HUES6 (cell line): ENCODE measurements at regions not wholly inside any gene's neighbourhood (a gene's known extent, or its start where the extent isn't known, plus 50 kb on each side); places are given as distances from the start of the nearest gene placed in this dataset.
"Not testable (repeated sequence)": the region's sequence is repeated elsewhere in the genome, so short reads cannot be mapped to it uniquely, and the experiment has no call there.

Experiments used
- H3K27ac ChIP-seq: 2 replicates; pipeline ENCODE4 v1.7.0; 2013; ENCODE audit warnings: low read depth, mild to moderate bottlenecking, low read length, inconsistent platforms
- H3K27me3 ChIP-seq: 2 replicates; pipeline ENCODE4 v1.6.1; 2013; ENCODE audit warnings: low read length; ENCODE audit not compliant: control insufficient read depth, insufficient read depth
- H3K36me3 ChIP-seq: 2 replicates; pipeline ENCODE4 v1.6.1; 2013; ENCODE audit warnings: low read length; ENCODE audit not compliant: control insufficient read depth, insufficient read depth
- H3K4me1 ChIP-seq: 2 replicates; pipeline ENCODE4 v1.6.1; 2013; ENCODE audit warnings: low read length; ENCODE audit not compliant: control insufficient read depth, insufficient read depth
- H3K4me3 ChIP-seq: 2 replicates; pipeline ENCODE4 v1.5.1; 2013; ENCODE audit warnings: low read depth, low read length
- H3K9ac ChIP-seq: one replicate; pipeline ENCODE4 v1.6.1; 2013; ENCODE audit warnings: mild to moderate bottlenecking, low read length
- H3K9me3 ChIP-seq: 2 replicates; pipeline ENCODE4 v1.6.1; 2013; ENCODE audit warnings: low read depth, low read length; ENCODE audit not compliant: control insufficient read depth, insufficient read depth

GRCh38 chr13:97774391-97775100, 178.9 kb upstream of the IPO5 start:
- H3K4me3 ChIP-seq, H3K27ac ChIP-seq, H3K27me3 ChIP-seq, H3K4me1 ChIP-seq, H3K36me3 ChIP-seq, H3K9ac ChIP-seq, H3K9me3 ChIP-seq: not testable (repeated sequence)

- Histone ChIP-seq H3K27me3 (no peaks in the 10 kb centered on the region), H3K4me3 (no peak overlapping the region), H3K36me3 (no peaks in the 10 kb centered on the region), H3K27ac (no peak overlapping the region), H3K9ac (no peak overlapping the region), H3K9me3 (0 out of 2 replicates have a peak, but pooled peaks cover 6% of the 10 kb centered on the region), H3K4me1 (no peaks in the 10 kb centered on the region)
Observed at GRCh38 chr13:97780486-97780885, 173.0 kb upstream of the IPO5 start.

GRCh38 chr13:97781891-97782305, 171.6 kb upstream of the IPO5 start:
- Histone ChIP-seq H3K9me3 (0 out of 2 replicates have a peak, but pooled peaks cover 2% of the 10 kb centered on the region), H3K9ac (no peak overlapping the region), H3K36me3 (no peaks in the 10 kb centered on the region), H3K4me3 (no peak overlapping the region), H3K27me3 (no peaks in the 10 kb centered on the region), H3K27ac (no peak overlapping the region), H3K4me1 (no peaks in the 10 kb centered on the region)

- H3K4me3 ChIP-seq = no peak overlapping the region
- no peaks in the 10 kb centered on the region for H3K36me3 ChIP-seq
- no peaks in the 10 kb centered on the region for H3K4me1 ChIP-seq
- H3K27me3 ChIP-seq = no peaks in the 10 kb centered on the region
- peaks cover 14% of the 10 kb centered on the region for H3K9me3 ChIP-seq
- no peak overlapping the region for H3K27ac ChIP-seq
- H3K9ac ChIP-seq = no peak overlapping the region
Observed at GRCh38 chr13:97786510-97786909, 167.0 kb upstream of the IPO5 start.

GRCh38 chr13:97797553-97797952, 155.9 kb upstream of the IPO5 start:
- no peak overlapping the region for H3K27ac ChIP-seq

GRCh38 chr13:97798171-97798821, 155.2 kb upstream of the IPO5 start:
- Histone ChIP-seq H3K36me3 (no peaks in the 10 kb centered on the region), H3K27ac (no peak overlapping the region), H3K4me1 (no peaks in the 10 kb centered on the region; the same call in 1 of the 2 replicates), H3K4me3 (no peak overlapping the region), H3K9me3 (peaks cover 23% of the 10 kb centered on the region; the same call in 1 of the 2 replicates), H3K27me3 (no peaks in the 10 kb centered on the region), H3K9ac (no peak overlapping the region)

More at GRCh38 chr13:97797553-97797952, 155.9 kb upstream of the IPO5 start:
- Histone ChIP-seq H3K9me3 (peaks cover 30% of the 10 kb centered on the region), H3K36me3 (no peaks in the 10 kb centered on the region), H3K9ac (no peak overlapping the region), H3K27me3 (no peaks in the 10 kb centered on the region), H3K4me3 (no peak overlapping the region), H3K4me1 (no peaks in the 10 kb centered on the region; the same call in 1 of the 2 replicates)

GRCh38 chr13:97798836-97799235, 154.6 kb upstream of the IPO5 start:
- no peak overlapping the region for H3K9ac ChIP-seq
- H3K27me3 ChIP-seq = no peaks in the 10 kb centered on the region
- no peak overlapping the region for H3K27ac ChIP-seq
- no peaks in the 10 kb centered on the region; the same call in 1 of the 2 replicates for H3K4me1 ChIP-seq
- H3K4me3 ChIP-seq = no peak overlapping the region
- H3K36me3 ChIP-seq = no peaks in the 10 kb centered on the region
- peaks cover 20% of the 10 kb centered on the region; the same call in 1 of the 2 replicates for H3K9me3 ChIP-seq

- Histone ChIP-seq H3K4me1 (no peaks in the 10 kb centered on the region; the same call in 1 of the 2 replicates), H3K36me3 (no peaks in the 10 kb centered on the region), H3K27me3 (no peaks in the 10 kb centered on the region), H3K27ac (no peak overlapping the region), H3K9me3 (0 out of 2 replicates have a peak, but pooled peaks cover 3% of the 10 kb centered on the region), H3K4me3 (no peak overlapping the region), H3K9ac (no peak overlapping the region)
Observed at GRCh38 chr13:97802213-97802612, 151.3 kb upstream of the IPO5 start.

GRCh38 chr13:97809576-97809975, 143.9 kb upstream of the IPO5 start:
- Histone ChIP-seq H3K4me3 (no peak overlapping the region), H3K9ac (no peak overlapping the region), H3K9me3 (no peaks in the 10 kb centered on the region), H3K27me3 (no peaks in the 10 kb centered on the region), H3K4me1 (no peaks in the 10 kb centered on the region), H3K27ac (no peak overlapping the region), H3K36me3 (no peaks in the 10 kb centered on the region)

GRCh38 chr13:97810152-97810551, 143.3 kb upstream of the IPO5 start:
- Histone ChIP-seq H3K9ac (no peak overlapping the region), H3K27ac (no peak overlapping the region), H3K27me3 (no peaks in the 10 kb centered on the region), H3K36me3 (no peaks in the 10 kb centered on the region), H3K9me3 (no peaks in the 10 kb centered on the region), H3K4me1 (no peaks in the 10 kb centered on the region), H3K4me3 (no peak overlapping the region)

- Histone ChIP-seq H3K27me3 (no peaks in the 10 kb centered on the region), H3K27ac (no peak overlapping the region), H3K4me3 (no peak overlapping the region), H3K4me1 (no peaks in the 10 kb centered on the region), H3K36me3 (no peaks in the 10 kb centered on the region), H3K9ac (no peak overlapping the region), H3K9me3 (no peaks in the 10 kb centered on the region)
Observed at GRCh38 chr13:97822377-97822776, 131.1 kb upstream of the IPO5 start.
